ENCODE measurements at regions not wholly inside any gene's neighbourhood (a gene's known extent, or its start where the extent isn't known, plus 50 kb on each side); places are given as distances from the start of the nearest gene placed in this dataset.

- TF ChIP-seq EP300 (IDR thresholded peaks at IDR 0.05): no peak
- TF ChIP-seq CTCF (IDR thresholded peaks at IDR 0.05): no peak
Observed at GRCh38 chr13:63704521-63704920, 2288.9 kb upstream of the PCDH20 start.

All from esophagus muscularis mucosa (tissue), 3 donors.